RWPE2 (cell line): ENCODE measurements at regions not wholly inside any gene's neighbourhood (a gene's known extent, or its start where the extent isn't known, plus 50 kb on each side); places are given as distances from the start of the nearest gene placed in this dataset.

Experiments used
- ATAC-seq: fragments of 200-7000 bp; cut with Tn5 transposase; 3 replicates; pipeline ENCODE4 v1.9.1; 2021; ENCODE audit warnings: low read depth
- DNase-seq: peaks from one replicate; pipeline ENCODE4 v3.0.0-alpha.2; 2020; ENCODE audit warnings: low spot score
- H3K27ac ChIP-seq: fragments of 450-650 bp; 2 replicates; pipeline ENCODE4 v1.5.1; 2017; ENCODE audit warnings: mild to moderate bottlenecking; ENCODE audit not compliant: poor library complexity, severe bottlenecking
- H3K27me3 ChIP-seq: fragments of 250-450 bp; sonication (Bioruptor Pico); 2 replicates; pipeline ENCODE4 v1.5.1; 2021; ENCODE audit warnings: mild to moderate bottlenecking, moderate library complexity; ENCODE audit not compliant: insufficient read depth, poor library complexity, severe bottlenecking
- H3K36me3 ChIP-seq: fragments of 250-450 bp; sonication (Bioruptor Pico); 2 replicates; pipeline ENCODE4 v1.5.1; 2020; ENCODE audit warnings: low read depth, mild to moderate bottlenecking, moderate library complexity
- H3K4me1 ChIP-seq: fragments of 250-450 bp; sonication (Bioruptor Pico); 2 replicates; pipeline ENCODE4 v1.5.1; 2021; ENCODE audit warnings: mild to moderate bottlenecking, moderate library complexity; ENCODE audit not compliant: insufficient read depth, poor library complexity, severe bottlenecking
- H3K4me3 ChIP-seq: fragments of 250-450 bp; sonication (Bioruptor Pico); 2 replicates; pipeline ENCODE4 v1.5.1; 2021; ENCODE audit warnings: mild to moderate bottlenecking, moderate library complexity; ENCODE audit not compliant: severe bottlenecking
- H3K9me3 ChIP-seq: fragments of 250-450 bp; sonication (Bioruptor Pico); 2 replicates; pipeline ENCODE4 v1.5.1; 2021; ENCODE audit warnings: mild to moderate bottlenecking, moderate library complexity; ENCODE audit not compliant: severe bottlenecking
- TF ChIP-seq, protein P1 (sequence below): fragments of 450-650 bp; IDR thresholded peaks from one replicate; pipeline ENCODE4 v1.5.1; 2017; ENCODE audit warnings: mild to moderate bottlenecking, moderate library complexity; ENCODE audit not compliant: poor library complexity, severe bottlenecking

- Histone ChIP-seq H3K9me3 (no peaks in the 10 kb centered on the region), H3K4me3 (no peak overlapping the region), H3K27ac (no peak overlapping the region), H3K27me3 (no peaks in the 10 kb centered on the region), H3K4me1 (no peaks in the 10 kb centered on the region), H3K36me3 (no peaks in the 10 kb centered on the region)
- DNase-seq (no peak), ATAC-seq (no peak)
- TF ChIP-seq, protein P1, sequence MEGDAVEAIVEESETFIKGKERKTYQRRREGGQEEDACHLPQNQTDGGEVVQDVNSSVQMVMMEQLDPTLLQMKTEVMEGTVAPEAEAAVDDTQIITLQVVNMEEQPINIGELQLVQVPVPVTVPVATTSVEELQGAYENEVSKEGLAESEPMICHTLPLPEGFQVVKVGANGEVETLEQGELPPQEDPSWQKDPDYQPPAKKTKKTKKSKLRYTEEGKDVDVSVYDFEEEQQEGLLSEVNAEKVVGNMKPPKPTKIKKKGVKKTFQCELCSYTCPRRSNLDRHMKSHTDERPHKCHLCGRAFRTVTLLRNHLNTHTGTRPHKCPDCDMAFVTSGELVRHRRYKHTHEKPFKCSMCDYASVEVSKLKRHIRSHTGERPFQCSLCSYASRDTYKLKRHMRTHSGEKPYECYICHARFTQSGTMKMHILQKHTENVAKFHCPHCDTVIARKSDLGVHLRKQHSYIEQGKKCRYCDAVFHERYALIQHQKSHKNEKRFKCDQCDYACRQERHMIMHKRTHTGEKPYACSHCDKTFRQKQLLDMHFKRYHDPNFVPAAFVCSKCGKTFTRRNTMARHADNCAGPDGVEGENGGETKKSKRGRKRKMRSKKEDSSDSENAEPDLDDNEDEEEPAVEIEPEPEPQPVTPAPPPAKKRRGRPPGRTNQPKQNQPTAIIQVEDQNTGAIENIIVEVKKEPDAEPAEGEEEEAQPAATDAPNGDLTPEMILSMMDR, result no peak
Measured at GRCh38 chr6:100121854-100122609, 128.0 kb upstream of the MCHR2 start.

GRCh38 chr6:100119261-100119660, 125.2 kb upstream of the MCHR2 start:
- H3K4me1 ChIP-seq, result no peaks in the 10 kb centered on the region
- no peak overlapping the region for H3K27ac ChIP-seq
- H3K27me3 ChIP-seq, result no peaks in the 10 kb centered on the region
- ATAC-seq (no peak), DNase-seq (no peak)
- H3K4me3 ChIP-seq, result no peak overlapping the region
- no peaks in the 10 kb centered on the region for H3K36me3 ChIP-seq
- TF ChIP-seq, protein P1, result no peak
- no peaks in the 10 kb centered on the region for H3K9me3 ChIP-seq

- TF ChIP-seq, protein P1, result no peak
- Histone ChIP-seq H3K4me1 (no peaks in the 10 kb centered on the region), H3K36me3 (no peaks in the 10 kb centered on the region), H3K27ac (no peak overlapping the region), H3K27me3 (no peaks in the 10 kb centered on the region), H3K9me3 (no peaks in the 10 kb centered on the region), H3K4me3 (no peak overlapping the region)
- ATAC-seq (no peak), DNase-seq (no peak)
Measured at GRCh38 chr6:100118301-100118700, 124.3 kb upstream of the MCHR2 start.

GRCh38 chr6:100117680-100118079, 123.7 kb upstream of the MCHR2 start:
- H3K27me3 ChIP-seq, result no peaks in the 10 kb centered on the region
- no peaks in the 10 kb centered on the region for H3K4me1 ChIP-seq
- H3K36me3 ChIP-seq, result no peaks in the 10 kb centered on the region
- TF ChIP-seq, protein P1, result no peak
- H3K4me3 ChIP-seq, result no peak overlapping the region
- ATAC-seq (no peak), DNase-seq (no peak)
- no peak overlapping the region for H3K27ac ChIP-seq
- H3K9me3 ChIP-seq, result no peaks in the 10 kb centered on the region
